Germinal center (tissue), 1 donor: ENCODE measurements at regions not wholly inside any gene's neighbourhood (a gene's known extent, or its start where the extent isn't known, plus 50 kb on each side); places are given as distances from the start of the nearest gene placed in this dataset.

Experiments used
- DNase-seq: peaks from one replicate; pipeline ENCODE4 v3.0.0; 2012; ENCODE audit warnings: mixed read lengths, low spot score

GRCh38 chrX:4243759-4244158 lies 530.3 kb upstream of the PRKX start:
- no peak for DNase-seq

- no peak for DNase-seq
These were observed 527.2 kb upstream of the PRKX start for GRCh38 chrX:4240541-4241194.

GRCh38 chrX:4239650-4240540 lies 526.4 kb upstream of the PRKX start:
- DNase-seq = no peak

GRCh38 chrX:4238916-4239315 lies 525.5 kb upstream of the PRKX start:
- no peak for DNase-seq

- no peak for DNase-seq
These were observed 511.6 kb upstream of the PRKX start for GRCh38 chrX:4225086-4225485.

GRCh38 chrX:4206941-4207340 lies 493.5 kb upstream of the PRKX start:
- no peak for DNase-seq

GRCh38 chrX:4197971-4198370 lies 484.5 kb upstream of the PRKX start:
- no peak for DNase-seq

- DNase-seq = no peak
These were observed 480.2 kb upstream of the PRKX start for GRCh38 chrX:4193500-4194155.

GRCh38 chrX:4186331-4186730 lies 472.9 kb upstream of the PRKX start:
- DNase-seq = no peak

GRCh38 chrX:4185086-4185485 lies 471.6 kb upstream of the PRKX start:
- no peak for DNase-seq

- DNase-seq = no peak
These were observed 469.0 kb upstream of the PRKX start for GRCh38 chrX:4182408-4182806.

- DNase-seq = no peak
These were observed 468.4 kb upstream of the PRKX start for GRCh38 chrX:4181782-4182407.

GRCh38 chrX:4179031-4179430 lies 465.6 kb upstream of the PRKX start:
- no peak for DNase-seq

- no peak for DNase-seq
These were observed 461.8 kb upstream of the PRKX start for GRCh38 chrX:4175221-4175620.

GRCh38 chrX:4173743-4174142 lies 460.3 kb upstream of the PRKX start:
- no peak for DNase-seq

GRCh38 chrX:4151798-4152197 lies 438.3 kb upstream of the PRKX start:
- DNase-seq = no peak

GRCh38 chrX:4150259-4150658 lies 436.8 kb upstream of the PRKX start:
- no peak for DNase-seq

- DNase-seq = no peak
These were observed 416.2 kb upstream of the PRKX start for GRCh38 chrX:4129626-4130025.

GRCh38 chrX:4118666-4119530 lies 405.4 kb upstream of the PRKX start:
- DNase-seq = no peak

- no peak for DNase-seq
These were observed 397.5 kb upstream of the PRKX start for GRCh38 chrX:4110964-4111363.

GRCh38 chrX:4094926-4095325 lies 381.5 kb upstream of the PRKX start:
- no peak for DNase-seq
